Ovary (tissue), 7 donors: ENCODE measurements at regions not wholly inside any gene's neighbourhood (a gene's known extent, or its start where the extent isn't known, plus 50 kb on each side); places are given as distances from the start of the nearest gene placed in this dataset.

Experiments
- DNase-seq, 5 donors: peaks; one replicate each; pipeline ENCODE4 v3.0.0-alpha.2; 2019 to 2020
- H3K27ac ChIP-seq, 2 donors: fragments of 200-600 bp; one replicate each; pipeline versions ENCODE4 v1.5.1 to v1.8.0; 2019 to 2022
- H3K27me3 ChIP-seq: fragments of 200-600 bp; one replicate; pipeline ENCODE4 v1.8.0; 2022
- H3K36me3 ChIP-seq: fragments of 200-600 bp; sonication (generic); one replicate; pipeline ENCODE4 v1.5.1; 2019
- H3K4me1 ChIP-seq: one replicate; pipeline ENCODE4 v1.8.1; 2013; ENCODE audit warnings: mild to moderate bottlenecking, moderate library complexity; ENCODE audit not compliant: insufficient read depth
- H3K4me3 ChIP-seq: fragments of 200-600 bp; sonication (generic); one replicate; pipeline ENCODE4 v1.5.1; 2017
- H3K9me3 ChIP-seq, 2 donors: fragments of 200-600 bp in 1 of 2; sonication (generic) in 1 of 2; one replicate each; pipeline versions ENCODE4 v1.5.1 to v1.8.1; 2013 to 2019; ENCODE audit warnings: mild to moderate bottlenecking in 1 of 2, moderate library complexity in 1 of 2
- CTCF ChIP-seq, 3 donors: fragments of 450-650 bp in 2 of 3; fragments of 200-600 bp in 1 of 3; IDR thresholded peaks; one replicate each; pipeline versions ENCODE4 v1.5.1 to v1.8.0; 2016 to 2022; ENCODE audit warnings: antibody characterized with exemption in 3 of 3, mild to moderate bottlenecking in 1 of 3
- EP300 ChIP-seq: sonication (generic); formaldehyde crosslinking; IDR thresholded peaks from one replicate; pipeline ENCODE4 v1.6.1; 2017; ENCODE audit warnings: antibody characterized with exemption
- POLR2A ChIP-seq: fragments of 450-650 bp; IDR thresholded peaks from one replicate; pipeline ENCODE4 v1.6.1; 2017; ENCODE audit warnings: antibody characterized with exemption, mild to moderate bottlenecking, moderate library complexity
- WGBS, 3 donors: extraction: QIAGEN DNeasy Blood & Tissue Kit in 1 of 3; methylation state at CpG; one replicate each; pipeline versions ENCODE4 v1.1.5 to v1.1.7; 2013 to 2017; 5-methylcytosine and 5-hydroxymethylcytosine counted together
- intact Hi-C, 4 donors: fragments of 100-400 bp; cut with DNase I; formaldehyde crosslinking; loops; one replicate each; pipeline versions ENCODE4 v1.11.0 to v1.15.1; 2022 to 2023
- donor health status: DM: no; HTN: no; CAD: no; lungs with moderate emphysema.
- donor health status: DM: no; HTN: no; CAD: no.
- donor health status: Bipolar disorder and iron deficiency.
- donor health status: DM: no; HTN: no; CAD: no.
- donor health status: DM: yes; HTN: yes; CAD: no.

GRCh38 chr3:144556392-144556791 lies 584.8 kb downstream of the DIPK2A start:
- Histone ChIP-seq H3K27ac (no peak overlapping the region), H3K9me3 (no peaks in the 10 kb centered on the region), H3K36me3 (no peaks in the 10 kb centered on the region), H3K27me3 (no peaks in the 10 kb centered on the region), H3K4me3 (no peak overlapping the region), H3K4me1 (no peaks in the 10 kb centered on the region)
- intact Hi-C loops: no loop called here
- TF ChIP-seq POLR2A (no peak), EP300 (no peak), CTCF (IDR thresholded peaks at IDR 0.05) (no peak)
- no peak for DNase-seq
- 76 to 92% (median 92%) methylated on average over 3 of the region's 3 CpGs for WGBS, 3 donors

DNA sequence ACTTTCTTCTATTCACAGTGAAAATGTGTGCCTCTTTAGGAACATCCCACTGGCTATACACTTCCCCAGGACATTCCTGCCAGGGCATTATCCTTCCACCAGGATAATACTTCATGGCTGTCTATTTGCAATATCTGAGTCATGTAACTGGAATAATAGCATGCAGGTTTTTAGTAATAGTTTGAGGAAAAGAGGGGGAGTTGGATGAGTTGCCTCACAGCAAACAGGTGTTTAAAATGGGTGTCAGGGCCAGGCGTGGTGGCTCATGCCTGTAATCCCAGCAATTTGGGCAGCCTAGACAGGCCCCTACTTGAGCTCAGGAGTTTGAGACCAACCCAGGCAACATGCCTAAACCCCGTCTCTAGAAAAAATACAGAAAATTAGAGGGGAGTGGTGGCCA lies 585.9 kb downstream of the DIPK2A start:
- Histone ChIP-seq H3K4me1 (no peaks in the 10 kb centered on the region), H3K27ac (no peak overlapping the region), H3K36me3 (no peaks in the 10 kb centered on the region), H3K9me3 (no peaks in the 10 kb centered on the region), H3K27me3 (no peaks in the 10 kb centered on the region), H3K4me3 (no peak overlapping the region)
- DNase-seq: no peak
- intact Hi-C loops: no loop called here
- WGBS, 3 donors: 90 to 95% (median 93%) methylated on average over 2 of the region's 2 CpGs
- no peak for TF ChIP-seq EP300
- TF ChIP-seq CTCF (IDR thresholded peaks at IDR 0.05): no peak
- no peak for TF ChIP-seq POLR2A

DNA sequence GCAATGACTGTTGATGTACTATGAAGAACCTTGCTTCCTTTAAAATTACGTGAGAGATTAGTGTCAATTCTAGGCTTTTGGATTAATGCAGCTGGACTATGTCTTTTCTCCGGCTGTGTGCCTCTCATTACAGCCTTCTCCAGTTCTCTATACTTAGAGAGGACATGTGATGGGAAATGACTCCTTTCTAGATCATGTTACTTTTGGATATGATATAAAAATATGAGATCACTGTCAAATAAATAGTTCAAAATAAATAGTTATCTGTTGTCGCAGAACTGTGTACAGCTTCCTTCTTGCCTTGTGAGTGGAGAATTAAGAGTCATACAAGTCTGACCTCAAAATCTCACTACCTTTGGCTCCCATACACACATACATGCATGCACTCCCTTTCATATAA lies 592.4 kb downstream of the DIPK2A start:
- H3K4me1 ChIP-seq: no peaks in the 10 kb centered on the region
- no peaks in the 10 kb centered on the region for H3K36me3 ChIP-seq
- no peak overlapping the region for H3K27ac ChIP-seq
- DNase-seq: no peak
- TF ChIP-seq EP300 (no peak), POLR2A (no peak)
- no peak overlapping the region for H3K4me3 ChIP-seq
- H3K9me3 ChIP-seq: no peaks in the 10 kb centered on the region
- 76 to 85% (median 85%) methylated on average over 3 of the region's 3 CpGs for WGBS, 3 donors
- H3K27me3 ChIP-seq: no peaks in the 10 kb centered on the region
- intact Hi-C loops: no loop called here

- Histone ChIP-seq H3K9me3 (no peaks in the 10 kb centered on the region), H3K27me3 (no peaks in the 10 kb centered on the region), H3K4me3 (no peak overlapping the region), H3K27ac (no peak overlapping the region), H3K4me1 (no peaks in the 10 kb centered on the region), H3K36me3 (no peaks in the 10 kb centered on the region)
- intact Hi-C loops: no loop called here
- 92 to 97% (median 97%) methylated on average over 1 of the region's 1 CpG for WGBS, 3 donors
- TF ChIP-seq CTCF (IDR thresholded peaks at IDR 0.05) (no peak), POLR2A (no peak), EP300 (no peak)
- DNase-seq: no peak
Observed at GRCh38 chr3:144566320-144566719, 594.7 kb downstream of the DIPK2A start.

DNA sequence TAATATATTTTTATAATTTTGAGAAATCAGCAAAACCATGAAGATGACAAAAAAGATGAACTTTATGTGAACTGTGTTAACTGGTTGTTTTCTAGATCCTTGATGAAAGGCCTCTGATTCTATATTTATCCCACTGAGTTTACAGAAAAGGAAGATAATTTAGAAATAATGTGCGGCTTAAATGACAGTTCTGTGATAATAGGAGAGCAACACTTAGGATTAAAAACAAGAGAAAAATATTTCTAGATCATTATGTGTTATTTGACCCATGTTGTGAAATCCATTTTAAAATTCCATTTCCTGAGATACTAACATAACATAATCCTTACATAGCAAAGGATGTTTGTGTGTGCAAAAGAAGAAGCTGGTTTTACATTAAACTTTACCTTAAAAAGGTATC lies 598.0 kb downstream of the DIPK2A start:
- Histone ChIP-seq H3K36me3 (no peaks in the 10 kb centered on the region), H3K4me3 (no peak overlapping the region), H3K27ac (no peak overlapping the region), H3K27me3 (no peaks in the 10 kb centered on the region), H3K4me1 (no peaks in the 10 kb centered on the region), H3K9me3 (no peaks in the 10 kb centered on the region)
- no peak for DNase-seq
- intact Hi-C loops: no loop called here
- WGBS, 3 donors: 45 to 55% (median 48%) methylated on average over 1 of the region's 1 CpG
- TF ChIP-seq EP300: no peak
- TF ChIP-seq CTCF (IDR thresholded peaks at IDR 0.05): no peak
- no peak for TF ChIP-seq POLR2A
